Astrocyte (in vitro differentiated cells and primary cell): ENCODE measurements at regions not wholly inside any gene's neighbourhood (a gene's known extent, or its start where the extent isn't known, plus 50 kb on each side); places are given as distances from the start of the nearest gene placed in this dataset.
"Not testable (repeated sequence)": the region's sequence is repeated elsewhere in the genome, so short reads cannot be mapped to it uniquely, and the experiment has no call there.

ENCODE experiments used
- DNase-seq: peaks from one replicate; pipeline ENCODE4 v3.0.0-alpha.2; 2010; ENCODE audit warnings: low read depth
- FAIRE-seq: peaks from 2 replicates; lab custom pipeline; 2011; peaks lifted over from hg19 to GRCh38; lab: Jason Lieb, UNC
- H2AFZ ChIP-seq: 2 replicates; pipeline ENCODE4 v1.6.0; 2012; ENCODE audit warnings: low read depth, low read length, inconsistent platforms
- H3K27ac ChIP-seq: 2 replicates; pipeline ENCODE4 v1.5.1; 2011; ENCODE audit warnings: low read depth, low read length, inconsistent platforms
- H3K27me3 ChIP-seq: 2 replicates; pipeline ENCODE4 v1.6.0; 2011; ENCODE audit warnings: low read length, inconsistent platforms; ENCODE audit not compliant: insufficient read depth
- H3K36me3 ChIP-seq: 2 replicates; pipeline ENCODE4 v1.5.1; 2011; ENCODE audit warnings: low read length, inconsistent platforms; ENCODE audit not compliant: insufficient read depth
- H3K4me1 ChIP-seq: 2 replicates; pipeline ENCODE4 v1.5.1; 2011; ENCODE audit warnings: low read length, inconsistent platforms; ENCODE audit not compliant: insufficient read depth
- H3K4me2 ChIP-seq: 2 replicates; pipeline ENCODE4 v1.6.0; 2012; ENCODE audit warnings: low read length, inconsistent platforms
- H3K4me3 ChIP-seq: 2 replicates; pipeline ENCODE4 v1.5.1; 2011; ENCODE audit warnings: low read depth, mild to moderate bottlenecking, low read length, inconsistent platforms; ENCODE audit not compliant: insufficient read depth
- H3K79me2 ChIP-seq: 2 replicates; pipeline ENCODE4 v1.6.0; 2012; ENCODE audit warnings: mild to moderate bottlenecking, low read length, inconsistent platforms; ENCODE audit not compliant: insufficient read depth
- H3K9ac ChIP-seq: 2 replicates; pipeline ENCODE4 v1.6.0; 2012; ENCODE audit warnings: mild to moderate bottlenecking, low read length, inconsistent platforms
- H3K9me3 ChIP-seq: 2 replicates; pipeline ENCODE4 v1.5.1; 2012; ENCODE audit warnings: low read depth, mild to moderate bottlenecking, low read length, inconsistent platforms; ENCODE audit not compliant: insufficient read depth
- H4K20me1 ChIP-seq: 2 replicates; pipeline ENCODE4 v1.6.0; 2012; ENCODE audit warnings: low read length, inconsistent platforms; ENCODE audit not compliant: insufficient read depth
- H3K27ac Mint-ChIP-seq: one replicate; pipeline ENCODE4 v1.8.0; 2021; ENCODE audit warnings: mild to moderate bottlenecking, mixed read lengths; ENCODE audit not compliant: unreplicated experiment
- H3K27me3 Mint-ChIP-seq: one replicate; pipeline ENCODE4 v1.8.0; 2021; ENCODE audit warnings: low read depth, mixed read lengths; ENCODE audit not compliant: unreplicated experiment
- H3K36me3 Mint-ChIP-seq: one replicate; pipeline ENCODE4 v1.8.0; 2021; ENCODE audit warnings: low read depth, mixed read lengths; ENCODE audit not compliant: unreplicated experiment
- H3K4me1 Mint-ChIP-seq: one replicate; pipeline ENCODE4 v1.8.0; 2021; ENCODE audit warnings: low read depth, mixed read lengths; ENCODE audit not compliant: unreplicated experiment
- H3K4me3 Mint-ChIP-seq: one replicate; pipeline ENCODE4 v1.8.0; 2021; ENCODE audit warnings: mild to moderate bottlenecking, moderate library complexity, mixed read lengths; ENCODE audit not compliant: unreplicated experiment
- H3K9me3 Mint-ChIP-seq: one replicate; pipeline ENCODE4 v1.8.0; 2021; ENCODE audit warnings: mild to moderate bottlenecking, mixed read lengths; ENCODE audit not compliant: unreplicated experiment
- CTCF ChIP-seq: IDR thresholded peaks from 2 replicates; pipeline ENCODE4 v1.5.1; 2011; ENCODE audit warnings: low read depth, mild to moderate bottlenecking, inconsistent platforms, low read length, moderate library complexity; ENCODE audit not compliant: insufficient read depth
- EZH2 ChIP-seq: IDR thresholded peaks from 2 replicates; pipeline ENCODE4 v1.6.1; 2012; ENCODE audit warnings: mild to moderate bottlenecking, low read length, inconsistent platforms; ENCODE audit not compliant: insufficient read depth

GRCh38 chr6:13868236-13868635 lies 53.9 kb upstream of the MCUR1 start:
- no peak overlapping the region for H3K4me2 ChIP-seq
- H3K4me3 Mint-ChIP-seq, result no peak overlapping the region
- H3K27me3 ChIP-seq, result peaks cover 3% of the 10 kb centered on the region
- no peak overlapping the region for H3K9ac ChIP-seq
- H3K4me3 ChIP-seq, result no peak overlapping the region
- H3K4me1 Mint-ChIP-seq, result peaks cover 7% of the 10 kb centered on the region
- no peak overlapping the region for H3K27ac ChIP-seq
- H3K36me3 Mint-ChIP-seq, result no peaks in the 10 kb centered on the region
- no peak overlapping the region for H3K27ac Mint-ChIP-seq
- H3K9me3 ChIP-seq, result no peaks in the 10 kb centered on the region
- H2AFZ ChIP-seq, result no peak overlapping the region
- H3K36me3 ChIP-seq, result no peaks in the 10 kb centered on the region
- H3K27me3 Mint-ChIP-seq, result peaks cover 11% of the 10 kb centered on the region
- H3K4me1 ChIP-seq, result no peaks in the 10 kb centered on the region
- no peak for FAIRE-seq
- no peak for DNase-seq
- H3K79me2 ChIP-seq, result no peaks in the 10 kb centered on the region
- TF ChIP-seq CTCF (no peak), EZH2 (no peak)
- peaks cover 2% of the 10 kb centered on the region for H3K9me3 Mint-ChIP-seq
- H4K20me1 ChIP-seq, result no peaks in the 10 kb centered on the region

- Mint-ChIP-seq H3K27me3 (peaks cover 2% of the 10 kb centered on the region), H3K9me3 (no peaks in the 10 kb centered on the region), H3K27ac (no peak overlapping the region), H3K36me3 (no peaks in the 10 kb centered on the region), H3K4me1 (peaks cover 5% of the 10 kb centered on the region), H3K4me3 (no peak overlapping the region)
- Histone ChIP-seq H3K4me3 (no peak overlapping the region), H3K9ac (no peak overlapping the region), H3K27me3 (no peaks in the 10 kb centered on the region), H2AFZ (no peak overlapping the region), H3K36me3 (no peaks in the 10 kb centered on the region), H3K4me1 (no peaks in the 10 kb centered on the region), H3K27ac (no peak overlapping the region), H4K20me1 (no peaks in the 10 kb centered on the region), H3K4me2 (no peak overlapping the region), H3K9me3 (no peaks in the 10 kb centered on the region), H3K79me2 (no peaks in the 10 kb centered on the region)
- no peak for TF ChIP-seq EZH2
- TF ChIP-seq CTCF, result no peak
- no peak for DNase-seq
- no peak for FAIRE-seq
Measured at GRCh38 chr6:13866301-13866700, 51.9 kb upstream of the MCUR1 start.

- no peaks in the 10 kb centered on the region for H3K4me1 ChIP-seq
- no peak overlapping the region for H3K9ac ChIP-seq
- TF ChIP-seq CTCF (no peak), EZH2 (no peak)
- H3K9me3 ChIP-seq, result no peaks in the 10 kb centered on the region
- no peak overlapping the region for H3K4me2 ChIP-seq
- no peak overlapping the region for H2AFZ ChIP-seq
- no peaks in the 10 kb centered on the region for H3K36me3 Mint-ChIP-seq
- no peaks in the 10 kb centered on the region for H4K20me1 ChIP-seq
- no peaks in the 10 kb centered on the region for H3K36me3 ChIP-seq
- H3K27me3 Mint-ChIP-seq, result peaks cover 7% of the 10 kb centered on the region
- H3K9me3 Mint-ChIP-seq, result peaks cover 4% of the 10 kb centered on the region
- DNase-seq (no peak), FAIRE-seq (no peak)
- H3K4me3 ChIP-seq, result no peak overlapping the region
- peaks cover 5% of the 10 kb centered on the region for H3K4me1 Mint-ChIP-seq
- no peaks in the 10 kb centered on the region for H3K79me2 ChIP-seq
- H3K4me3 Mint-ChIP-seq, result no peak overlapping the region
- H3K27me3 ChIP-seq, result no peaks in the 10 kb centered on the region
- H3K27ac ChIP-seq, result no peak overlapping the region
- H3K27ac Mint-ChIP-seq, result no peak overlapping the region
Measured at GRCh38 chr6:13865141-13865540, 50.8 kb upstream of the MCUR1 start.

GRCh38 chr6:13864669-13865068 lies 50.3 kb upstream of the MCUR1 start:
- H3K9me3 ChIP-seq, H3K4me2 ChIP-seq, H3K27ac Mint-ChIP-seq, FAIRE-seq, H3K27me3 Mint-ChIP-seq, H3K4me1 ChIP-seq, H3K4me3 Mint-ChIP-seq, H3K9ac ChIP-seq, H4K20me1 ChIP-seq, H3K27me3 ChIP-seq, H3K4me3 ChIP-seq, H3K27ac ChIP-seq, H3K36me3 Mint-ChIP-seq, DNase-seq, H3K9me3 Mint-ChIP-seq, H3K36me3 ChIP-seq, H3K4me1 Mint-ChIP-seq, H3K79me2 ChIP-seq, H2AFZ ChIP-seq: not testable (repeated sequence)
